Uterus (tissue), 3 donors: ENCODE measurements at regions not wholly inside any gene's neighbourhood (a gene's known extent, or its start where the extent isn't known, plus 50 kb on each side); places are given as distances from the start of the nearest gene placed in this dataset.
"Not testable (repeated sequence)": the region's sequence is repeated elsewhere in the genome, so short reads cannot be mapped to it uniquely, and the experiment has no call there.

Experiments used
- DNase-seq, 2 donors: peaks; one replicate each; pipeline ENCODE4 v3.0.0-alpha.2; 2019 to 2020
- H3K27ac ChIP-seq, 2 donors: fragments of 200-600 bp; sonication (generic); 1 replicate in 1 of 2; 2 replicates in 1 of 2; pipeline ENCODE4 v1.5.1; 2016 to 2018
- H3K27me3 ChIP-seq, 2 donors: fragments of 200-600 bp; sonication (generic); one replicate each; pipeline ENCODE4 v1.5.1; 2018 to 2019; ENCODE audit warnings: control low read depth in 1 of 2
- H3K36me3 ChIP-seq, 2 donors: fragments of 200-600 bp; sonication (generic); one replicate each; pipeline ENCODE4 v1.5.1; 2019; ENCODE audit warnings: control low read depth in 1 of 2
- H3K4me1 ChIP-seq, 2 donors: fragments of 200-600 bp; sonication (generic); one replicate each; pipeline ENCODE4 v1.5.1; 2018 to 2019; ENCODE audit warnings: control low read depth in 1 of 2
- H3K4me3 ChIP-seq, 2 donors: fragments of 200-600 bp; sonication (generic); 1 replicate in 1 of 2; 2 replicates in 1 of 2; pipeline ENCODE4 v1.5.1; 2018 to 2019; ENCODE audit warnings: mild to moderate bottlenecking in 1 of 2
- H3K9me3 ChIP-seq, 2 donors: fragments of 200-600 bp; sonication (generic); one replicate each; pipeline ENCODE4 v1.5.1; 2019; ENCODE audit warnings: control low read depth in 1 of 2
- POLR2A ChIP-seq, 2 donors: fragments of 450-650 bp; IDR thresholded peaks; one replicate each; pipeline ENCODE4 v1.6.1; 2016; ENCODE audit warnings: antibody characterized with exemption in 2 of 2, mild to moderate bottlenecking in 1 of 2, moderate library complexity in 1 of 2
- intact Hi-C: fragments of 100-400 bp; cut with DNase I; formaldehyde crosslinking; loops from one replicate; pipeline ENCODE4 v1.15.1; 2023; ENCODE audit warnings: low total_unique reads
- TF ChIP-seq, protein P1 (sequence below), 4 experiments: fragments of 200-600 bp in 2 of 4; fragments of 450-650 bp in 2 of 4; sonication (generic) in 2 of 4; IDR thresholded peaks; one replicate each; pipeline ENCODE4 v1.5.1; 2016 to 2019; ENCODE audit warnings: antibody characterized with exemption in 4 of 4, mild to moderate bottlenecking in 2 of 4, moderate library complexity in 1 of 4
- donor health status: DM: yes; HTN: yes; CAD: no.

- H3K9me3 ChIP-seq, result no peaks in the 10 kb centered on the region
- no peak for TF ChIP-seq POLR2A (IDR thresholded peaks at IDR 0.05)
- TF ChIP-seq, protein P1, sequence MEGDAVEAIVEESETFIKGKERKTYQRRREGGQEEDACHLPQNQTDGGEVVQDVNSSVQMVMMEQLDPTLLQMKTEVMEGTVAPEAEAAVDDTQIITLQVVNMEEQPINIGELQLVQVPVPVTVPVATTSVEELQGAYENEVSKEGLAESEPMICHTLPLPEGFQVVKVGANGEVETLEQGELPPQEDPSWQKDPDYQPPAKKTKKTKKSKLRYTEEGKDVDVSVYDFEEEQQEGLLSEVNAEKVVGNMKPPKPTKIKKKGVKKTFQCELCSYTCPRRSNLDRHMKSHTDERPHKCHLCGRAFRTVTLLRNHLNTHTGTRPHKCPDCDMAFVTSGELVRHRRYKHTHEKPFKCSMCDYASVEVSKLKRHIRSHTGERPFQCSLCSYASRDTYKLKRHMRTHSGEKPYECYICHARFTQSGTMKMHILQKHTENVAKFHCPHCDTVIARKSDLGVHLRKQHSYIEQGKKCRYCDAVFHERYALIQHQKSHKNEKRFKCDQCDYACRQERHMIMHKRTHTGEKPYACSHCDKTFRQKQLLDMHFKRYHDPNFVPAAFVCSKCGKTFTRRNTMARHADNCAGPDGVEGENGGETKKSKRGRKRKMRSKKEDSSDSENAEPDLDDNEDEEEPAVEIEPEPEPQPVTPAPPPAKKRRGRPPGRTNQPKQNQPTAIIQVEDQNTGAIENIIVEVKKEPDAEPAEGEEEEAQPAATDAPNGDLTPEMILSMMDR (IDR thresholded peaks at IDR 0.05), result no peak
- intact Hi-C loops, result no loop called here
- no peak overlapping the region for H3K4me3 ChIP-seq
- no peaks in the 10 kb centered on the region for H3K36me3 ChIP-seq
- no peaks in the 10 kb centered on the region for H3K4me1 ChIP-seq
- DNase-seq, result no peak
- peaks cover 0 to 9% of the 10 kb centered on the region in 2 donors for H3K27me3 ChIP-seq
- no peak overlapping the region for H3K27ac ChIP-seq
These were observed 454.6 kb upstream of the RUNX1 start for GRCh38 chr21:35503671-35504070.

GRCh38 chr21:35502821-35503220 lies 453.7 kb upstream of the RUNX1 start:
- TF ChIP-seq, protein P1 (IDR thresholded peaks at IDR 0.05), result no peak
- TF ChIP-seq POLR2A (IDR thresholded peaks at IDR 0.05), result no peak
- no peaks in the 10 kb centered on the region for H3K4me1 ChIP-seq
- H3K4me3 ChIP-seq, result no peak overlapping the region

GRCh38 chr21:35497522-35497921 lies 448.4 kb upstream of the RUNX1 start:
- intact Hi-C loops, H3K27ac ChIP-seq, H3K4me3 ChIP-seq, H3K36me3 ChIP-seq, DNase-seq, H3K27me3 ChIP-seq, H3K9me3 ChIP-seq, H3K4me1 ChIP-seq: not testable (repeated sequence)

More at GRCh38 chr21:35502821-35503220, 453.7 kb upstream of the RUNX1 start:
- Histone ChIP-seq H3K27me3 (peaks cover 0 to 9% of the 10 kb centered on the region in 2 donors), H3K27ac (no peak overlapping the region), H3K9me3 (no peaks in the 10 kb centered on the region), H3K36me3 (no peaks in the 10 kb centered on the region)
- intact Hi-C loops, result no loop called here
- no peak for DNase-seq

- Histone ChIP-seq H3K4me3 (no peak overlapping the region), H3K27ac (no peak overlapping the region), H3K4me1 (no peaks in the 10 kb centered on the region), H3K27me3 (no peaks in the 10 kb centered on the region), H3K36me3 (no peaks in the 10 kb centered on the region), H3K9me3 (no peaks in the 10 kb centered on the region)
- DNase-seq, result no peak
- intact Hi-C loops, result no loop called here
- no peak for TF ChIP-seq POLR2A (IDR thresholded peaks at IDR 0.05)
- TF ChIP-seq, protein P1 (IDR thresholded peaks at IDR 0.05), result no peak
These were observed 443.0 kb upstream of the RUNX1 start for GRCh38 chr21:35491920-35492678.

- no peaks in the 10 kb centered on the region for H3K9me3 ChIP-seq
- no peak for DNase-seq
These were observed 442.0 kb upstream of the RUNX1 start for GRCh38 chr21:35491114-35491513.

More at GRCh38 chr21:35491114-35491513, 442.0 kb upstream of the RUNX1 start:
- Histone ChIP-seq H3K4me1 (no peaks in the 10 kb centered on the region), H3K4me3 (no peak overlapping the region), H3K27ac (no peak overlapping the region), H3K27me3 (no peaks in the 10 kb centered on the region), H3K36me3 (no peaks in the 10 kb centered on the region)
- intact Hi-C loops, result no loop called here
- no peak for TF ChIP-seq POLR2A (IDR thresholded peaks at IDR 0.05)
- TF ChIP-seq, protein P1 (IDR thresholded peaks at IDR 0.05), result no peak
